ENCODE measurements at regions not wholly inside any gene's neighbourhood (a gene's known extent, or its start where the extent isn't known, plus 50 kb on each side); places are given as distances from the start of the nearest gene placed in this dataset.

GRCh38 chr18:26721854-26722564, 143.5 kb downstream of the AQP4 start:
- TF ChIP-seq, protein P1, sequence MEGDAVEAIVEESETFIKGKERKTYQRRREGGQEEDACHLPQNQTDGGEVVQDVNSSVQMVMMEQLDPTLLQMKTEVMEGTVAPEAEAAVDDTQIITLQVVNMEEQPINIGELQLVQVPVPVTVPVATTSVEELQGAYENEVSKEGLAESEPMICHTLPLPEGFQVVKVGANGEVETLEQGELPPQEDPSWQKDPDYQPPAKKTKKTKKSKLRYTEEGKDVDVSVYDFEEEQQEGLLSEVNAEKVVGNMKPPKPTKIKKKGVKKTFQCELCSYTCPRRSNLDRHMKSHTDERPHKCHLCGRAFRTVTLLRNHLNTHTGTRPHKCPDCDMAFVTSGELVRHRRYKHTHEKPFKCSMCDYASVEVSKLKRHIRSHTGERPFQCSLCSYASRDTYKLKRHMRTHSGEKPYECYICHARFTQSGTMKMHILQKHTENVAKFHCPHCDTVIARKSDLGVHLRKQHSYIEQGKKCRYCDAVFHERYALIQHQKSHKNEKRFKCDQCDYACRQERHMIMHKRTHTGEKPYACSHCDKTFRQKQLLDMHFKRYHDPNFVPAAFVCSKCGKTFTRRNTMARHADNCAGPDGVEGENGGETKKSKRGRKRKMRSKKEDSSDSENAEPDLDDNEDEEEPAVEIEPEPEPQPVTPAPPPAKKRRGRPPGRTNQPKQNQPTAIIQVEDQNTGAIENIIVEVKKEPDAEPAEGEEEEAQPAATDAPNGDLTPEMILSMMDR (IDR thresholded peaks at IDR 0.05 in 4 of 5, conservative IDR thresholded peaks at IDR 0.05 in 1 of 5): no peak
- TF ChIP-seq POLR2A (IDR thresholded peaks at IDR 0.05): no peak

Measured in gastrocnemius medialis (tissue), 4 donors.